Body of pancreas (tissue), 4 donors: ENCODE measurements at regions not wholly inside any gene's neighbourhood (a gene's known extent, or its start where the extent isn't known, plus 50 kb on each side); places are given as distances from the start of the nearest gene placed in this dataset.

Experiments used
- CTCF ChIP-seq, 7 experiments: fragments of 450-650 bp in 4 of 7; fragments of 200-600 bp in 3 of 7; sonication (generic) in 3 of 7; IDR thresholded peaks; one replicate each; pipeline ENCODE4 v1.5.1; 2016 to 2019; ENCODE audit warnings: antibody characterized with exemption in 7 of 7
- POLR2A ChIP-seq, 3 donors: fragments of 450-650 bp; IDR thresholded peaks; one replicate each; pipeline ENCODE4 v1.6.1; 2016; ENCODE audit warnings: antibody characterized with exemption in 3 of 3, mild to moderate bottlenecking in 2 of 3

- TF ChIP-seq POLR2A (IDR thresholded peaks at IDR 0.05): no peak
- no peak for TF ChIP-seq CTCF (IDR thresholded peaks at IDR 0.05)
Measured at GRCh38 chr5:68074048-68074632, 141.4 kb upstream of the PIK3R1 start.
